ENCODE measurements at regions not wholly inside any gene's neighbourhood (a gene's known extent, or its start where the extent isn't known, plus 50 kb on each side); places are given as distances from the start of the nearest gene placed in this dataset.

DNA sequence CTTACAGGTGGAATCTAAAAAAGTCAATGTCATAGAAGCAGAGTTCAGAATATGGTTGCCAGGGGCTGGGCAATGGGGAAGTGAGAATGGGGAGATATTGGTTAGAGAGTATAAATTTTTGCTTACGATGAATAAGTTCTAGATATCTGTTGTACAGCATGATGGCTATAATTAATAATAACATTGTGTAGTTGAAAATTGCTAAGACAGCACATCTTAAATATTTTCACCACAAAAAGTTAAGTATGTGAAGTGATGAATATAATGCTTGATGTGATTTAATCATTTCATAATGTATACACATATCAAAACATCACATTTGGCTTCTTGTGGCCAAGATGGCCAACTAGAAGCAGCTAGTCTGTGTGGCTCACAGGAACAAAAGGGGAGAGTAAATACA lies 425.9 kb upstream of the ACO1 start:
- TF ChIP-seq EZH2 (optimal IDR thresholded peaks at IDR 0.05; ENCODE audit: low read depth, low read length) (no peak), CTCF (IDR thresholded peaks at IDR 0.05; ENCODE audit: low read length) (no peak)
